Dedifferentiated amniotic fluid mesenchymal stem cell (primary cell): ENCODE measurements at regions not wholly inside any gene's neighbourhood (a gene's known extent, or its start where the extent isn't known, plus 50 kb on each side); places are given as distances from the start of the nearest gene placed in this dataset.
"Not testable (repeated sequence)": the region's sequence is repeated elsewhere in the genome, so short reads cannot be mapped to it uniquely, and the experiment has no call there.

ENCODE experiments used
- DNase-seq: peaks from one replicate; pipeline ENCODE4 v3.0.0-alpha.2; 2016; ENCODE audit errors: extremely low spot score

DNA sequence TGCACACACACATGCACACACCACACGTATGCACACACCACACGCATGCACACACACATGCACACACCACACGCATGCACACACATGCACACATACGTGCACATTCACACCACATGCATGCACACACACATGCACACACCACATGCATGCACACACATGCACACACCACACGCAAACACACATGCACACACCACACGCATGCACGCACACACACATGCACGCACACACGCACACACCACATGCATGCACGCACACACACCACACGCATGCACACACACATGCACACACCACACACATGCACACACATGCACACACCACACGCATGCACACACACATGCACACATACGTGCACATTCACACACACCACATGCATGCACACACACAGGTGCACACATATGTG is 169.8 kb upstream of the SALL3 start:
- no peak for DNase-seq

DNA sequence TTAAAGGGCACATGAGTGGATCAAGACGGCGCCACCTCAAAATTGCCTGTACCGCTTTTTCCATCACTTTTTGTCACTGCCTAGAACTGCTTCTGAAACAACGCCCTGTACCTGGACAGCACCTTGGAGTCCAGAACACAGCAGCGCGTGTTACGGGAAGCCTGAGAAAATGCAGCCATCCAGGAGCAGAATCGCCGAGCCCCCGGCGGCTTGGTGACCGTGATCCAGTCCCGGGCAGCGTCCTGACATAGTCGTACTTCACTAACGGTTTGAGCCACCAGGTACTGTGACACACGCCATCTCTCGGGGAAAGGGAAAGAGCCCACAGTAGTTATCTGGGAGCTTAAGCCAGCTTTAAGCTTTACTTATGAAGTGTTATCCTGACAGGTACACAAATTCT is 168.9 kb upstream of the SALL3 start:
- DNase-seq: no peak

DNA sequence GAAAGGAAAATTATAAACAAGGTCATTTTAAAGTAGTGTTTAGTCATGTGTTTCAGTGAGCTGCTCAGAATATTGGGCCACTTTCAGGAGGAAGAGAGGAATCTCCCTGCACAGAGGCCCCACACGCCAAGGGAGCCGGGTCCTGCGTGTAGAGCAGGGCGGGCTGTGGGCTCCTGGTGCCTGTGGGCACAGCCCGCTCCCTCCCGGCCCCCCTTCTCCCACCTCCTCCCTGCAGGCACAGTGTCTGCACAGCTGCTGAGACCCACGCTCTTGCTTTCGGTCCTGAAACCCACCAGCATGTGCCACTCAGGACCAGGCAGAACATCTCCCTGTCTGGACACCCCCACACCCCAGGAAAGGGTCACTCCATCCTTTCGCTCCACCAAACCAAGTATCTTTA is 167.6 kb upstream of the SALL3 start:
- DNase-seq: no peak

DNA sequence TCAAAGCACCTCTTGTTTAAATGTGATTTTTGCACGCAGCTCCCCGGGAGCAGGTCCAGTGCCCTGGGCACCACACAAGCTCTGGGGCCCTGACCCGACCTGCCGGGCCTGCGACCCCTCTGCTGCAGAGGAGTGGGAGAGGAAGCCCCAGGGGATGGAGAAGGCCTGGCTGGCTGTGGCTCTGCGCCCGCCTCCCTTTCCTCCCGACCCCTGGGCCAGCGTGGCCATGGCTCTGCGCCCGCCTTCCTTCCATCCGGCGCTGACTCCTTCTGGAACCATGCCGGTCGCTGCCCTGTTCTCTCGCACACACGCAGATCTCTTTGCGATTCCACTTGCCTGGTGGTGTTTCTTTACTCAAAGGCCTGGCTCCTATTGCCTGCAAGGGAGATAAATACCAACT is 166.5 kb upstream of the SALL3 start:
- no peak for DNase-seq

DNA sequence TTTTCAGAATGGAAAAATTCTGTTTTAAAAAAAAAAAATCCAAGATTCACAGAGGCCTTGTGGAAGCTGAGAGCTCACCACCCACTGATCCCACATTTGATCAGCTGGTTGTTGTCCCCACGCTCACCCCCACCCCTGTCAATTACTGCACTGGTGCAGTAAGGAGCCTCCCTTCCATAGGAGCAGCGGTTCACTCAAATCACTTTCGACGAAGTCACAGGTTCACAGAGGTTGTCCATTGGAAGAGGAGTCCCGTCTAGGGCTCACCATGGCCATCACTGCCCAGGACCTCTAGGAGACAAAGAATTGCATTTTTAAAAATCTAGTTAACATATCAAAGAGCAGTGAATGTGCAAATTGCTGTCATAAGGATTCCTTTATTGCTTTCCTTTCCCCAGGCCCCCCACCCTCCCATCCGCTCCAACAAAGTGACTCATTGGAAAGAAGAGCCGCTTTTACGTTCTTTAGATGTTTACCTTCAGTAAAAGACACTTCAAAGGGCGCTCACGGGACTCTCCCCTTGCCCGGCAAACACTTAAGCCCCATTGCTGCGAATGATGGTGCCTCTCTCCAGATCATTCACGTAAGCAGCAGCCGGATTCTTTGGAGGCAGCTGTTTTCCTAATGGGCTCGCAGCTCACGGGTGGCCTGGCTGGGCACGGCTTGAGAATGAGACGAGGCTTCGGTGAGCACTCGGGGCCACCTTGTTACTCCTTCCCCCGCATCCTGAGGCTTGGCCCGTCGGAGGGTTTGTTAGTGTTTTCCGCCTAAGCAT is 165.5 kb upstream of the SALL3 start:
- DNase-seq: no peak

DNA sequence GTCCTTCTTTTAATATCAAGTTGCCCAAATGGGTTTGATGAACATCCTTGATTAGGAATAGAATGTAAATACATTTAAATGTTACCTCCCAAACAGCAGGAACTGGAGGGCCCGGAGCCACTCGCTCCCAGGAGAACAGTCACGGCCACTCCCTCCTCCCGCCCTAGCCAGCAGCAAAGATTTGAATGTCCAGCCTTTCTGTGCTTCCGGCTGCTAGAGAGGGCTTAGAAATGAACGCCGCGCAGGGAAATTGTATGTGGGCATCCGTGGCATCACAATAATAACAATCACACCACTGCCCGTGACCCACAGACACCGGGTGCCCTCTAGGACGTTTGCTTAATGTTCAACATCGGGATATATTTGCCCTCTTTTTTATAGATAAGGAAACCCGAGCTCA is 164.9 kb upstream of the SALL3 start:
- DNase-seq: no peak

DNA sequence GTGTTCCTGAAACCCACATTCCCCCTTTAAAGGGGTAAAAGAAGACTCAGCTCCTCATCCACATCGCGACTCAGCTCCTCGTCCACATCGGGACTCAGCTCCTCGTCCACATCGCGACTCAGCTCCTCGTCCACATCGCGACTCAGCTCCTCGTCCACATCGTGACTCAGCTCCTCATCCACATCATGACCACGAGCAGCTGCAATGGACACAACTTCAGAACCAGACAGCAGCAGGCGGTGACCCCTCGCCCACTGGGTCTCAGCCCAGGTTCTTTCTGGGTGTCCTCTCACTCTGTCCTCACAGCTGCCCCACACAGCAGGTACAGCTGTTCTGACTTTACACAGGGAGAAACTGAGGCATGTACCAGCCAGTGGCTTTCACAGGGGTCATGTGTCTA is 163.5 kb upstream of the SALL3 start:
- no peak for DNase-seq

DNA sequence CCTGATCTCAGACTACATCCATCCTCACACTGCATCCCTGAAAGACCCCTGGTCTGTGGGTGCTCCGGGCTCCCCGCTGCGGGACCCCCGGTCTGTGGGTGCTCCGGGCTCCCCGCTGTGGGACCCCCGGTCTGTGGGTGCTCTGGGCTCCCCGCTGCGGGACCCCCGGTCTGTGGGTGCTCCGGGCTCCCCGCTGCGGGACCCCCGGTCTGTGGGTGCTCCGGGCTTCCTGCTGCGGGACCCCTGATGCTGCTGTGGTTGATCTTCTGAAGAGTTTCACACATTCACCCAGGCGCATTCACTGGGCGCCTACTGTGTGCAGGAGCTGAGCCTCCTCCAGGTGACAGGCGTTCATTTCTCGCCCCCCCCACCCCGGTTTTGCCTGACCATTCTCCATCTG is 162.7 kb upstream of the SALL3 start:
- DNase-seq: no peak

DNA sequence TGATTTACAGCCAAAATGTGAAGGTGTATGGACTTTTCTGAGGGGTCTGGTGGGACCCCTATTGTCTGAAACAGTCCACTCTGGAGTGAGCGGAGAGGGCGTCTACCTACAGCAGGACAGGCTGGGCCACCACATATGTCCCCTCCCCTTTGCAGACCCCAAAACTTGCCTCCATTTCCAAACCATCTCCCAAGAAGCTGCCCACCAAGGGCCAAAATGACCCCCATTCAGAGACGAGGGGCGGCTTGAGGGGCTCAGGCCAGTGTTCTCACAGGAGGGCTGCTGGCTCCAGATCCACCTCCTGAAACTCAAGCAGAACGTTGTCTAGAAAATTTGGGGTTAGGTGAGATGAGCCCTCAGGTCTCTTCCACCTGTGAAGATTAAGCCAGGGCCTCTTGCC is 161.1 kb upstream of the SALL3 start:
- no peak for DNase-seq

DNA sequence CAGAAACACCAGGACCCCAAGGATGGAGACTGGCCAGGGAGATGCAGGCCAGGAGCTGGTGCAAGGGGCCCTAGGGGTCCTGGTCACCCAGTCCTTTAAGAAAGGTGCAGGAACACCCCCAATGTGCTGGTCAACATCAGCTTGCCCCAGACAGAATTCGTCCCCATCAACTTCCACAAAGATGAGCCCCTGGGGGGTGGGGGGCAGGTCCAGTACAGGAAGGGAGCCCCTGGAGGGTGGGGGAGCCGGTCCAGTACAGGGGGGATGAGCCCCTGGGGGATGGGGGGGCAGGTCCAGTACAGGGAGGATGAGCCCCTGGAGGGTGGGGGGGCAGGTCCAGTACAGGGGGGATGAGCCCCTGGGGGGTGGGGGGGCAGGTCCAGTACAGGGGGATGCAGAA is 160.7 kb upstream of the SALL3 start:
- no peak for DNase-seq

DNA sequence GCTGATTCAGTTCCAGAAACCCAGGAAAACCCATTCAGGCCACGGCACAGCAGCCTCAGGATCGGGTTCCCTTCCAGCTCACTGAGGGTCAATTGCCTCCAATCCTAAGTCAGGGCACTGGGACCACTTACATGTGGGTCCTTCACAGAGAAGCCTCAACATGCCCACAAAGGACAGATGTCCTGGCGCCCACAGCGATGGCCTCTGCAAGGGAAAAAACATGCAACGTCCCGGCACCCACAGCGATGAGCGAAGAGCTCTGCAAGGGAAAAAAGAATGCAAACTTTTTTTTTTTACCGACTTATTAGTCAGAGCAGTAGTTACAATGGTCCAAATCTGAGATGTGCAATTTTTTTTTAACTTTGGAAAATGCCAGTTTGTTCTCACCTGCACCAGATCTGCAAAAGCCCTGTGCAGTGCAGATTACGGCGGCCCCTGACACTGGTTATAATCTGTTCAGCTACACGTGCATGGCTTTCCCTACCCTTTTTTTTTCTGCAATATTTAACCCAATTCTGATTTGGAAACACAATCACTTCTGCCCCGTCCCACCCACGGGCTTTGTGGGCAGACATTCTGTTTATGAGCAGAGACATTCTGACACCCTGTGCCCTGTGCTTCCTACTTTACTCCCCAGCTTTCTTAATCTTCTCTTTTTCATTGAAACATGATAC is 159.3 kb upstream of the SALL3 start:
- no peak for DNase-seq

DNA sequence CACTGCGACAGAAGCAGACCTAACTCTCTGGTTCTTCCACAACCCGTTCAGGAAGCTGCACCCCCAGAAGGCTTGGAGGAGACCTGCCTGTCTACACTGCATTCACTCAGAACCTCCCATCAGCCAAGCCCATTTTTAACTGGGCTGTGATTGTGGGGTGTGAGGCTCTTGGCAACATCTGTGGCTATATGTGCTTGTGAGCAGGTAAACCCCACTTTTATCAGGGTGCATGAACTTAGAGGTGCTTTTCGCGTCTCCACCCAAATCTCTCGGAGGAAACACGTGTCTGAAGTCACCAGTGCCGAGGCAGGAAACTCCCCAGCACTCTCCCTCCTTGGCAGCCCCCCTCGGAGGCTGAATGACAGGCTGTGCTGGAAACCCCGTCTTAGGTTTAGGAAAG is 158.2 kb upstream of the SALL3 start:
- DNase-seq: no peak

DNA sequence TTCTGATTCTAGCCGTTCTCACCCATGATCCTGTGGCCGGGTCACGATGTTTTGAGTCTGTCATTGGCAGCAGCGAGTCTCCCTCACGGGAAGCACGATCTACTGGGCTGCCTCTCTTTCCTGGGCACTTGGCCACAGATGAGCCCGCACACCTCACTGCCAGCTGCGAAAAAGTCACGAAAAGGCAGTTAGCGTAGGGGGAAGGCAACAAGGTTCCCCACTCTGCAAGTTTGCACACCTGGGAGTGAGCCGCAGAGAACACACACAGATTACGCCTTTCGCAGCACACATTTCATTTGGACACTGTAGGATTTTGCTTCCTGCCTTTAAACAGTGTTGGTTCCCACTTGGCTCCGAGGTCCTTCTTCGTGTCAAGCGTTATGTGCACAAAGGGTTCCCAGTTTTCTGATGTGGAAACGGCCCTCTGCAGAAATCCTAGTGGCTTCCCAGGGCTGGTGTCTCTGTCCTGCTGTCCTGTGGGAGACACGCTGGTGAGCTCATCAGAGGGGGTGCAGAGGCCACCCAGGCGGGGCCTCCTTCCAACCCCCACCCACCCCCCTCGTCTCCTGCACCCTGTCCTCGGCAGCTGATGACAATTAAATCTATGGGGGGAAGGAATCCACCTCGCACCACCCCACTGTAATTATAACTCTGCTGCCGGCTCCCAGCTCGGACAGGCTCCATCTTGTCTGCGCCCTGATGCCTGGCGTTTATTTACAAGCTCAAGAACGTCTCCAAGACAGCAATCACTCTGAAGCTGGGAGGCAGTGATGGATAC is 157.3 kb upstream of the SALL3 start:
- no peak for DNase-seq

DNA sequence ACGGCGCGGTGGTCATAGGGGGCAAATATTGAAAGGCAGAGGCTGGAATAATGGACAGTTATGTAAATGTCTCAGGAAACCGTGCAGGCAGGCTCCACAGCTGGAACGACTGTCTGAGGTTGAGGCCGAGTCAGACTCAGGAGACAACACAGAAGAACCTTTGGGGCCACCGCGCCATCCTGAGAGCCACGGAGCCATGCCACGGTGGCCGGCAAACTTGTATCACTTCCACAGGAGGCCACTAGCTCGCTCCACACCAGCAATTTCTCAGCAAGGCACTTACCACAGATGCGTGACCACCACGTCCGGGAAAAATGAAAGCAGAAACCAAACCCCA is 156.7 kb upstream of the SALL3 start:
- no peak for DNase-seq

DNA sequence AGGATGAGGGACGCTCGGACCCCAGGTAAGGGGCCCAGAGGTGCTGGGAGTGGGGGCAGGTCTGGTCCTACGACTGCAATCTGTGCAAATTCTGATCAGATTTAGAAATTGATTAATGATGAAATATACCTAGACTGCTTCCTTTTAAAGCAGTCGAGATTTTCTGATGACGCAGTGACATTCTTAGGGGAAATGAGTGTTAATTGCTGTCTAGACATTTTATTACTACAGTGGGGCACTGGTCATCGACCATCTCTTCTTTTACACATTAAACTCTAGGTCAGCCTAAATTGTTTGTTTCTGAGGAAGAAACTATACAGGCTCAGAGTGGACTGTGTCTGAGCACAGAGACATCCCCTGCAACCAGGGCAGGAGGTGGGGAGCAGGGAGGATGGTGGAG is 154.4 kb upstream of the SALL3 start:
- no peak for DNase-seq

DNA sequence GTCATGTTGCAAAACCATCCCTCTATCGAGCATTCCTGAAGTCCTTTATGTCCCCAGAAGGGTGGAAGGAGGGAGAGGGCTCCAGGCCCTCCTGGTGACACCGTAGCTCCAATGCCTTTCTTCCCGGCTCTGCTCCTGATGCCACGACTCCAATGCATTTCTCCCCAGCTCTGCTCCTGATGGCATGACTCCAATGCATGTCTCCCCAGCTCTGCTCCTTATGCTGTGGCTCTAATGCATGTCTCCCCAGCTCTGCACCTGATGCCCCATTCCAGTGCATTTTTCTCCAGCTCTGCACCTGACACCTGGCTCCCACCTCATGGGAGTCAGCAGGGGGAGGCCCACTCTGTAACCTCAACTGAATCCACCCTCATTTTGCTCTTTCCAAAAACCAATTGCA is 153.0 kb upstream of the SALL3 start:
- DNase-seq: no peak

DNA sequence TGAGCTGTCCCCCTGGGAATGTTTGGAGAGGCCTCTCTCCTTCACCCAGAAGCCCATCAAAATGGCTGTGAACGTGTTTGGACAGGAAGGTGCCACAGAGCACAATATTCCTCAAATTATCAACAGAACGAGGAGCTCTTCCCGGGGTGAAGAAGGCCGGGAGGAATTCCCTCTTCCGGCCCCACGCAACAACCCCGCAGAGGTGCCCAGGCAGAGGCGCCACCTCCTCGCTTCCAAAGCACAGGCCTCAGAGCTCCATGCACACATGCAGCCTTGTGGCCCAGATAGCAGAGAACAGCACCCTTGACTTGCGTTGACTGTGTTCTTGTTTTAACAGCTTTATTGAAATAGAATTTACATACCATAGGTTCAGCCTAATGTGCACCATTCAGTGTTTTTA is 152.5 kb upstream of the SALL3 start:
- no peak for DNase-seq

DNA sequence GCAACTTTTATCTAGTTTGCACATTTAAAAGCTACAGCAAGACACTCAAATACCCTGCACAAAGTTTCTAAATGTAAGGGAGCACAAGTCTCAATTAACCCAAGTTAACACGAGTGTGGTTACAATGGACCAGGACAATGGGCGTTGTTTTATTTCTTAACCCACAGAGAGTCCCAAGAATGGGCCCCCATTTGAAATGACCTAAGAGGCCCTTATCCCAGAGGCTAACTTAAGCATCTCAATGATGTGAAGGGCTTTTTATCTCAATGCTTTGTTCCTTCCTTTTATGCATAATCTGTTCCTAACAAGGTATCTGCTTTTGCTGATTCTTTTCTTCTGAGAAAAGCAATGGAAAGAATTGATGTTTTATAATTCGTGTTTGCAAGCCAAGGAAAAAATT is 151.5 kb upstream of the SALL3 start:
- no peak for DNase-seq

DNA sequence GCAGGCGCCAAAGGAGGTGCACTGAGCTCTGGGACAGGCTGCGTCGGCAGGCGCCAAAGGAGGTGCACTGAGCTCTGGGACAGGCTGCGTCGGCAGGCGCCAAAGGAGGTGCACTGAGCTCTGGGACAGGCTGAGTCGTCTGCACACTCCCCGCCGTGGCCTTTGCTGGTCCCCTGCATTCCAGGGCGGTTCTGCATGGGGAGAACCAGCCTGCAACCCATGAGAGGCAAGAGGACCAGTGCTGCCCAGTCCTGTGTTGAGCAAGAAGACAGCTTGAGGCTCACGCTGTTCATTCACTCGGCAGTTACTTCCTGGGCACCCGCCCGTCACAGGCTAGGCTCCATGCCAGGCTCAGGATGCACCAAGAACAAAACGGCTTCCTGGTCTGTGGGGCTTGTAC is 150.6 kb upstream of the SALL3 start:
- not testable (repeated sequence) for DNase-seq

DNA sequence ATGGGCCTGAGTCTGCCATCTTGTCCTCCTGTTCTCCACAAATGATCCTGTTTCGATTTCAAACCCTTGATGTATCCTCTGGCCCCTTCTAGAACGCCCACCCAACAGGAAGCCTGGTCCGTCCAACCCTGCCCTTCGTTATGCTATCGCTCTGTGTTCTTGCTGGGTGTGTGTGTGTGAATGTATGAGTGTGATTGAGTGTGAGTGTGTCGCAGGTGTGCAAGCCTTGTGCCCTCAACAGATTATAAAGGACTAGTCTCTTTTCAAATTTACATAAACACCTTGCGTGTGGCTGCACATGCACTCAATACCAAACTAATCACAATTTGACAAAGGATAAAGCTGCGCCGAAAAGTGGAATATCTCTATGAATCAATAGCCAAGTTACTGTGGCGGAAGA is 149.5 kb upstream of the SALL3 start:
- no peak for DNase-seq

DNA sequence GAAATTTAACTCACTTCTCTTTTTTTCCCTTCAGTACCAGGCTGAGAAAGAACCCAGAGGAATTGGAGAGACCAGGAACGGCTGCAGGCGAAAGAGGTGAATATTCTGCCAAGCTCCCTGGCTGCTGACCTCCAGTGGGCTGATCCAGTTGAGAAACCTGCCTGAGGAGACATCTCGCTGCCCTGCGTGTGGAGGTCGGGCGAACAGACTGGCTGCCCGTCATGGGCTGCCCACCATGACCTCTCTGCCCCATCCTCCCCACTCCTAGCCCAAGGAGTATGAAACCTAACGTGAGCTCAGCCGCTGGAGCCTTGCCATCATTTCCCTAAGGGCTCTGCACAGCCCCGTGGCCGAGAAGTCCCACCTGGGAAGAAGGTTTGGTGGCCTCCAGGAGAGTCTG is 148.8 kb upstream of the SALL3 start:
- no peak for DNase-seq

DNA sequence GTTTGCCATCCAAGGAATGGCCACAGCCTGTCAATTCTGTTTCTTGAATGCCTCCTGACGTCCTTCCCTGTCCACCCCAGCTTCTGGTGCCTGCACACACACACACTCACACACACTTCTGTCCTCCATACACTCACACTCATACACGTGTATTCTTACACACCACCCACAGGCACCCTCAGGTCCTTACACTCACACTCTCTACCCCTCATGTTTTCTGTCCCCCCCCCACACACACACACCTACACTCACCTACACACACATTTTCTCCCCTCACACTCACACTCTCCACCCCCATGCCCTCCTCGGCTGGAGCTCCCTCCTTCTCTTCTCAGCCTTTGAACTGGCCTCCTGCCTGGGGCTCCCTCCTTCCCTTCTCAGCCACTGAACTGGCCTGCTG is 148.0 kb upstream of the SALL3 start:
- DNase-seq: no peak

DNA sequence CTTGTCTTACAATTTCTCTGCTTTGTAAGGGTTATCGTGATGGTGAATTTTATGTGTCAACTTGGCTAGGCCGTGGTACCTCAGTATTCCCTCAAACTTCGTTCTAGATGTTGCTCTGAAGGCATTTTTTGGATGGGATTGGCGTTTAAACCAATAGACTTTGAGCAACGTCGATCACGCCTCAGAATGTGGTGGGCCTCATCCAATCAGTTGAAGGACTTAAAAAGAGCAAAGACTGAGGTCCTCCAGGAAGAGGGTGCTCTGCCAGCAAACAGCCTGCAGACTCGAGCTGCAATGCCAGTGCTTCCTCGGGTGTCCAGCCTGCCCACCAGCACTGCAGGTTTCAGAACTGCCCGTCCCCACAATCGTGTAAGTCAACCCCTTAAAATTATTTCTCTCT is 145.8 kb upstream of the SALL3 start:
- no peak for DNase-seq
